H1 (cell line): ENCODE measurements at regions not wholly inside any gene's neighbourhood (a gene's known extent, or its start where the extent isn't known, plus 50 kb on each side); places are given as distances from the start of the nearest gene placed in this dataset.

ENCODE experiments used
- CTCF ChIA-PET: fragments of 300-600 bp; sonication (Branson Sonifier 250); formaldehyde crosslinking; loops from one replicate; lab custom pipeline; 2021; ENCODE audit not compliant: partially characterized antibody; lab: Charles Lee
- POLR2A ChIA-PET: fragments of 300-600 bp; sonication (Branson Sonifier 250); formaldehyde crosslinking; loops from one replicate; lab custom pipeline; 2021; ENCODE audit warnings: inconsistent platforms; ENCODE audit not compliant: partially characterized antibody; lab: Charles Lee
- DNase-seq, 2 experiments: peaks; one replicate each; pipeline versions ENCODE4 v3.0.0 to v3.0.0-alpha.2; 2010 to 2022; ENCODE audit warnings: low spot score in 2 of 2, low read depth in 1 of 2, mixed read lengths in 1 of 2
- FAIRE-seq: peaks from 2 replicates; lab custom pipeline; 2011; peaks lifted over from hg19 to GRCh38; lab: Jason Lieb, UNC
- H2AFZ ChIP-seq: 2 replicates; pipeline ENCODE4 v1.8.1; 2012; ENCODE audit warnings: low read length, inconsistent platforms
- H2AK5ac ChIP-seq: 2 replicates; pipeline ENCODE4 v1.6.1; 2013; ENCODE audit warnings: low read depth, low read length
- H2BK120ac ChIP-seq: replicated peaks from 2 replicates; pipeline ENCODE3; 2013; ENCODE audit warnings: low read depth, low read length, inconsistent platforms
- H2BK12ac ChIP-seq: 2 replicates; pipeline ENCODE4 v1.6.1; 2013; ENCODE audit warnings: low read depth, low read length
- H2BK15ac ChIP-seq: 2 replicates; pipeline ENCODE4 v1.6.1; 2013; ENCODE audit warnings: low read length
- H2BK20ac ChIP-seq: 2 replicates; pipeline ENCODE4 v1.6.1; 2013; ENCODE audit warnings: low read length
- H2BK5ac ChIP-seq: 2 replicates; pipeline ENCODE4 v1.6.1; 2013; ENCODE audit warnings: low read depth, low read length
- H3K14ac ChIP-seq: 2 replicates; pipeline ENCODE4 v1.6.1; 2013; ENCODE audit warnings: inconsistent platforms; ENCODE audit not compliant: insufficient read length
- H3K18ac ChIP-seq: 2 replicates; pipeline ENCODE4 v1.6.1; 2013; ENCODE audit warnings: low read length; ENCODE audit errors: extremely low read depth
- H3K23ac ChIP-seq: 2 replicates; pipeline ENCODE4 v1.6.1; 2013; ENCODE audit warnings: inconsistent platforms; ENCODE audit not compliant: insufficient read length
- H3K23me2 ChIP-seq: 2 replicates; pipeline ENCODE4 v1.6.1; 2013; ENCODE audit warnings: low read depth, low read length
- H3K27ac ChIP-seq: 2 replicates; pipeline ENCODE4 v1.6.1; 2011; ENCODE audit warnings: low read depth, low read length, inconsistent platforms
- H3K27me3 ChIP-seq, 4 experiments: replicated peaks in 1 of 4; 1 replicate in 1 of 4; 2 replicates in 3 of 4; pipeline versions ENCODE4 v1.6.1 to v1.8.1; 2011 to 2013; ENCODE audit warnings: low read length in 3 of 4, mild to moderate bottlenecking in 3 of 4, inconsistent platforms in 2 of 4, mixed read lengths in 2 of 4, moderate library complexity in 1 of 4; ENCODE audit not compliant: control insufficient read depth in 3 of 4, insufficient read depth in 3 of 4; ENCODE audit errors: extremely low read depth in 1 of 4
- H3K36me3 ChIP-seq, 4 experiments: 2 replicates each; pipeline versions ENCODE4 v1.6.1 to v1.8.1; 2011 to 2013; ENCODE audit warnings: mild to moderate bottlenecking in 4 of 4, low read length in 3 of 4, moderate library complexity in 2 of 4, control low read depth in 1 of 4, inconsistent platforms in 1 of 4; ENCODE audit not compliant: insufficient read depth in 4 of 4, control insufficient read depth in 2 of 4
- H3K4ac ChIP-seq: replicated peaks from 2 replicates; pipeline ENCODE3; 2013; ENCODE audit warnings: low read length, low read depth, mixed read lengths, inconsistent platforms; ENCODE audit not compliant: insufficient read length
- H3K4me1 ChIP-seq, 4 experiments: replicated peaks in 1 of 4; 1 replicate in 1 of 4; 2 replicates in 3 of 4; pipeline versions ENCODE4 v1.6.1 to v1.8.1; 2011 to 2013; ENCODE audit warnings: low read length in 3 of 4, inconsistent platforms in 2 of 4, mixed read lengths in 1 of 4; ENCODE audit not compliant: insufficient read depth in 4 of 4, control insufficient read depth in 3 of 4
- H3K4me2 ChIP-seq, 2 experiments: 2 replicates each; pipeline versions ENCODE4 v1.6.1 to v1.8.1; 2011 to 2013; ENCODE audit warnings: low read depth in 2 of 2, low read length in 2 of 2, control low read depth in 1 of 2, inconsistent platforms in 1 of 2, mild to moderate bottlenecking in 1 of 2; ENCODE audit not compliant: insufficient read depth in 1 of 2
- H3K4me3 ChIP-seq, 4 experiments: fragments of 200-600, 300-600 bp in 1 of 4; sonication (generic), shearing (Covaris generic), sonication (Bioruptor Twin) in 1 of 4; 2 replicates each; pipeline versions ENCODE4 v1.5.1 to v1.8.1; 2011 to 2016; ENCODE audit warnings: low read length in 4 of 4, low read depth in 3 of 4, control low read depth in 2 of 4, inconsistent platforms in 2 of 4, mild to moderate bottlenecking in 2 of 4, mixed read lengths in 1 of 4, moderate library complexity in 1 of 4; ENCODE audit not compliant: insufficient read depth in 2 of 4; ENCODE audit errors: extremely low read depth in 1 of 4
- H3K56ac ChIP-seq: replicated peaks from 2 replicates; pipeline ENCODE3; 2013; ENCODE audit warnings: low read depth, mild to moderate bottlenecking, mixed read lengths, low read length, inconsistent platforms; ENCODE audit not compliant: insufficient read length
- H3K79me1 ChIP-seq: 2 replicates; pipeline ENCODE4 v1.6.1; 2013; ENCODE audit warnings: low read depth, low read length, control low read depth
- H3K79me2 ChIP-seq, 2 experiments: 2 replicates each; pipeline versions ENCODE4 v1.6.1 to v1.8.1; 2012 to 2013; ENCODE audit warnings: low read length in 2 of 2, mild to moderate bottlenecking in 2 of 2, inconsistent platforms in 1 of 2; ENCODE audit not compliant: insufficient read depth in 2 of 2, control insufficient read depth in 1 of 2
- H3K9ac ChIP-seq, 4 experiments: replicated peaks in 1 of 4; 1 replicate in 1 of 4; 2 replicates in 3 of 4; pipeline versions ENCODE4 v1.6.1 to v1.8.1; 2011 to 2013; ENCODE audit warnings: low read depth in 3 of 4, low read length in 3 of 4, control low read depth in 2 of 4, mild to moderate bottlenecking in 2 of 4, moderate library complexity in 2 of 4, inconsistent platforms in 1 of 4; ENCODE audit errors: extremely low read depth in 1 of 4
- H3K9me3 ChIP-seq, 2 experiments: 2 replicates each; pipeline versions ENCODE4 v1.6.1 to v1.8.1; 2012 to 2013; ENCODE audit warnings: mild to moderate bottlenecking in 2 of 2, moderate library complexity in 2 of 2, control low read depth in 1 of 2, inconsistent platforms in 1 of 2, low read depth in 1 of 2, low read length in 1 of 2, mixed read lengths in 1 of 2; ENCODE audit not compliant: insufficient read depth in 2 of 2
- H4K20me1 ChIP-seq, 2 experiments: replicated peaks in 1 of 2; 2 replicates each; pipeline versions ENCODE3 to v1.8.1; 2011 to 2013; ENCODE audit warnings: inconsistent platforms in 2 of 2, low read length in 2 of 2, mild to moderate bottlenecking in 1 of 2; ENCODE audit not compliant: insufficient read depth in 2 of 2, control insufficient read depth in 1 of 2
- H4K5ac ChIP-seq: 2 replicates; pipeline ENCODE4 v1.6.1; 2013; ENCODE audit warnings: low read length, low read depth, mixed read lengths, inconsistent platforms; ENCODE audit not compliant: insufficient read length
- H4K8ac ChIP-seq: 2 replicates; pipeline ENCODE4 v1.8.0; 2013; ENCODE audit warnings: mild to moderate bottlenecking, moderate library complexity, low read length, inconsistent platforms; ENCODE audit not compliant: insufficient read depth; ENCODE audit errors: extremely low read depth
- H4K91ac ChIP-seq: replicated peaks from 2 replicates; pipeline ENCODE3; 2013; ENCODE audit warnings: low read length, mixed read lengths, inconsistent platforms; ENCODE audit not compliant: insufficient read length
- EGR1 ChIP-seq: IDR thresholded peaks from 2 replicates; pipeline ENCODE4 v1.6.1; 2011; ENCODE audit warnings: low read depth, low read length, borderline replicate concordance
- EP300 ChIP-seq, 2 experiments: IDR thresholded peaks; 1 replicate in 1 of 2; 2 replicates in 1 of 2; pipeline ENCODE4 v1.6.1; 2011 to 2012; ENCODE audit warnings: low read depth in 2 of 2, low read length in 2 of 2, mild to moderate bottlenecking in 2 of 2, borderline replicate concordance in 1 of 2, inconsistent platforms in 1 of 2, moderate library complexity in 1 of 2
- WGBS, 2 experiments: shearing (Covaris generic) in 1 of 2; methylation state at CpG; one replicate each; pipeline versions ENCODE4 v1.1.6 to v1.1.7; 2013 to 2015; ENCODE audit warnings: low lambda C conversion rate in 2 of 2, mixed read lengths in 2 of 2, inconsistent platforms in 1 of 2, low coverage in 1 of 2, missing lambda C conversion rate in 1 of 2; ENCODE audit not compliant: insufficient replicate concordance in 2 of 2, insufficient coverage in 1 of 2, insufficient read length in 1 of 2; ENCODE audit errors: extremely low coverage in 1 of 2, missing lambda C conversion rate in 1 of 2; 5-methylcytosine and 5-hydroxymethylcytosine counted together

DNA sequence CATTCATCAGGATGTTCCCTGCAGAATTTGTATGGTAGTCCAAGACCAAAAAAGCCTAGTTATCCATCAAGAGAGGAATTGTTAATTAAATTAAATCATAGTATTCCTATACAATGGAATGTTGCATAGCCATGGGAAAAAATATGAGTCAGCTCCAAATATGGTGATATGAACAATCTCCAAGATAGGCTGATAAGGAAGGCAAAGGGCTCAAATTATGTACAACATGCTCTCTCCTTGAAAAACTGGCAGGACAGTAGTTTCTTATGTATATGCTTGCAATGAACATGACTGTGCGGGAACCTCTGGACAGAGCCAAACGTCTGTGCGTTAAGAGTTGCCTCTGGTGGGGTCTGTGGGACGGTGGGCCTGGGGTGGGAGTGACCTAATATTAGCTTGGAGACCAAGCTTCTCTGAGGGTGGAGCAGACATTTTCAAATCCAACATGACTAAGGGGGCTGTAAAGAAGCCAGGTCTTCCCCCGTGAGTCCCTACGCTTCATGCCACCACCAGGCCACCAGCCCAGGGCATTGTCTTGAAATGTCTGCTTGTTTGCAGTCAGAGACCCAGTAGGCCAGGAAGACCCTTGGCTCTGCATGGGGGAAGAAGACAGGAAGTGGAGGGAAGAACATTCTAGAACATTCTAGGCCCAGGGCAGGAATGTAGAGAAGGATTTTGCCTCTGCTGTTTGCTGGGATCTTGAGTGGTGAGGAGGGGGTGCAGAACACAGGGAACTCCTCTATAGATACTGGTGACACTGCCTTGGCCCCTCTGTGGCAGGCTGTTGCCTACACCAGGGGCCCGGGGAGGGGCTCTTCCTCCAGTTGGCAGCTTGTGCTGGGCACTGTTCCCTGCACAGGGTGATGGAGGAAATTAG, 244.0 kb upstream of the HS6ST1 start:
- Histone ChIP-seq H3K9me3 (no peaks in the 10 kb centered on the region), H3K9ac (no peak overlapping the region), H3K79me2 (no peaks in the 10 kb centered on the region), H4K20me1 (no peaks in the 10 kb centered on the region), H4K8ac (no peak overlapping the region), H3K36me3 (no peaks in the 10 kb centered on the region), H3K4me1 (no peaks in the 10 kb centered on the region; a peak in 1 of 7 replicates), H2AFZ (no peak overlapping the region), H3K4me2 (no peak overlapping the region), H2BK15ac (no peak overlapping the region), H2BK20ac (no peak overlapping the region), H2BK120ac (no peak overlapping the region), H3K23me2 (no peaks in the 10 kb centered on the region), H4K91ac (no peak overlapping the region), H3K27me3 (no peaks in the 10 kb centered on the region), H3K27ac (no peak overlapping the region), H3K23ac (no peak overlapping the region), H2AK5ac (no peak overlapping the region), H3K4me3 (no peak overlapping the region), H3K14ac (no peak overlapping the region), H2BK12ac (no peak overlapping the region), H3K56ac (no peak overlapping the region), H3K18ac (no peak overlapping the region), H2BK5ac (no peak overlapping the region), H3K79me1 (no peaks in the 10 kb centered on the region), H4K5ac (no peak overlapping the region), H3K4ac (no peak overlapping the region)
- CTCF ChIA-PET, result interaction anchor here (0.6 to 1.8 kb wide), 4 partner anchors 9 to 102 kb away, joined by 3 to 9 read pairs (median 3); no protein-coding TSS in a partner anchor
- 92% methylated on average over 7 of the region's 7 CpGs; no CpG with 5 or more reads in 1 of the 2 experiments for WGBS, 2 experiments
- FAIRE-seq, result no peak
- DNase-seq, result no peak
- POLR2A ChIA-PET, result no interaction called here
- TF ChIP-seq EGR1 (no peak), EP300 (IDR thresholded peaks at IDR 0.05; ENCODE audit: borderline replicate concordance in 1 of 2, low read depth in 2 of 2, low read length in 2 of 2) (no peak)
